Stimulated activated naive B cell treated with anti-CD40 and anti-IgM and Interleukin-4, amounts not matched to agents 10 μg/mL and 1 μg/mL and 100 μg/mL, for 72 hours (primary cell): ENCODE measurements at regions not wholly inside any gene's neighbourhood (a gene's known extent, or its start where the extent isn't known, plus 50 kb on each side); places are given as distances from the start of the nearest gene placed in this dataset.
"Not testable (repeated sequence)": the region's sequence is repeated elsewhere in the genome, so short reads cannot be mapped to it uniquely, and the experiment has no call there.

ENCODE experiments used
- ATAC-seq, 2 donors: fragments of 150-1000 bp; cut with Tn5 transposase; replicated peaks; 2 replicates each; pipeline ENCODE4 v1.10.0; 2021; ENCODE audit warnings: moderate library complexity in 1 of 2
- DNase-seq: peaks from one replicate; pipeline ENCODE4 v3.0.0; 2021
- H3K27ac Mint-ChIP-seq: one replicate; pipeline ENCODE4 v1.8.0; 2022; ENCODE audit warnings: mild to moderate bottlenecking, mixed read lengths
- H3K27me3 Mint-ChIP-seq, 2 donors: one replicate each; pipeline ENCODE4 v1.8.0; 2022; ENCODE audit warnings: mixed read lengths in 2 of 2
- H3K36me3 Mint-ChIP-seq, 2 donors: one replicate each; pipeline ENCODE4 v1.8.0; 2022; ENCODE audit warnings: mixed read lengths in 2 of 2, mild to moderate bottlenecking in 1 of 2
- H3K4me1 Mint-ChIP-seq, 2 donors: one replicate each; pipeline ENCODE4 v1.8.0; 2022; ENCODE audit warnings: mixed read lengths in 2 of 2, mild to moderate bottlenecking in 1 of 2
- H3K4me3 Mint-ChIP-seq, 2 donors: one replicate each; pipeline ENCODE4 v1.8.0; 2022; ENCODE audit warnings: mild to moderate bottlenecking in 2 of 2, mixed read lengths in 2 of 2, moderate library complexity in 1 of 2
- H3K9me3 Mint-ChIP-seq, 2 donors: one replicate each; pipeline ENCODE4 v1.8.0; 2022; ENCODE audit warnings: mixed read lengths in 2 of 2, mild to moderate bottlenecking in 1 of 2

- H3K36me3 Mint-ChIP-seq, result no peaks in the 10 kb centered on the region
- no peak overlapping the region for H3K27ac Mint-ChIP-seq
- H3K4me3 Mint-ChIP-seq, result no peak overlapping the region
- H3K9me3 Mint-ChIP-seq, result no peaks in the 10 kb centered on the region
- no peak for ATAC-seq
- no peak for DNase-seq
- no peaks in the 10 kb centered on the region for H3K4me1 Mint-ChIP-seq
- peaks cover 0 to 5% of the 10 kb centered on the region in 2 donors for H3K27me3 Mint-ChIP-seq
Observed at GRCh38 chr20:19048995-19049501, 163.4 kb upstream of the SLC24A3 start.

DNA sequence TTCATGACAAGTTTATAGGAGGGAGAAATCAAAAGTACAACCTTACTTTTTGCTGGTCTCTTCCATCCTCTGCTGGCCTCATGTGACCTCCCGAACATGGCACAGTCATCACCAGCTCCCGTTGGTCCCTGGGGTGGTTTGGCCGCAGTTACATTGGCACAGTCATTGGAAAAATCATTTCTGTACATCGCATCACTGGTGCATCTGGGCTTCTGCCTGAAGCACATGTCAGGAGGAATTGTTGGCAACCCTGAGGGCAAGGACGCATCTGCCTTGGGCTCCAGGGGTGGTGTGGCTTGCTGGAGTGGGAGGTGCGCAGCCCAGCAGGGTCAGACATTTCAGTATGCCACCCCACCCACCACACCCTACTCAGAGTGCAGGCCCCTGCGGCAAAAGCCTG lies 162.9 kb upstream of the SLC24A3 start:
- Mint-ChIP-seq H3K9me3 (no peaks in the 10 kb centered on the region), H3K27me3 (peaks cover 0 to 5% of the 10 kb centered on the region in 2 donors), H3K36me3 (no peaks in the 10 kb centered on the region), H3K27ac (no peak overlapping the region), H3K4me1 (no peaks in the 10 kb centered on the region), H3K4me3 (no peak overlapping the region)
- DNase-seq, result no peak
- ATAC-seq, result no peak

- H3K4me3 Mint-ChIP-seq, result no peak overlapping the region
- H3K27ac Mint-ChIP-seq, result no peak overlapping the region
- ATAC-seq, result peak in 1 of 2 donors; percentile 16
- peaks cover 0 to 4% of the 10 kb centered on the region in 2 donors for H3K36me3 Mint-ChIP-seq
- no peaks in the 10 kb centered on the region for H3K4me1 Mint-ChIP-seq
- H3K27me3 Mint-ChIP-seq, result peaks cover 0 to 14% of the 10 kb centered on the region in 2 donors
- peaks cover 13 to 26% of the 10 kb centered on the region in 2 donors for H3K9me3 Mint-ChIP-seq
- DNase-seq, result no peak
Observed at GRCh38 chr20:19056909-19057308, 155.5 kb upstream of the SLC24A3 start.

DNA sequence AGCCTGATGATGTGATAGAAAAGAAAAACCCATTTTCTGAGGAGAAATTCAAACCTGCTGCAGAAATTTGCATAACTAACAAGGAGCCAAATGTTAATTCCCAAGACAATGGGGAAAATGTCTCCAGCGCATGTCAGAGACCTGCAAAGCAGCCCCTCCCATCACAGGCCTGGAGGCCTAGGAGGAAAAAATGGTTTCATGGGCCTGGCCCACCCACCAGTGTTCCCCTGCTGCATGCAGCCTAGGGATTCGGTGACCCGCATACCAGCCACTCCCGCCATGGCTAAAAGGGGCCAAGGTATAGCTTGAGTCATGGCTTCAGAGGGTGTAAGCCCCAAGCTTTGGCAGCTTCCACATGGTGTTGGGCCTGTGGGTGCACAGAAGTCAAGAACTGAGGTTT lies 147.7 kb upstream of the SLC24A3 start:
- Mint-ChIP-seq H3K9me3 (peaks cover 29 to 35% of the 10 kb centered on the region in 2 donors), H3K36me3 (peaks cover 2 to 17% of the 10 kb centered on the region in 2 donors)
- not testable (repeated sequence) for DNase-seq, H3K27me3 Mint-ChIP-seq, H3K4me1 Mint-ChIP-seq, ATAC-seq, H3K27ac Mint-ChIP-seq, H3K4me3 Mint-ChIP-seq

- Mint-ChIP-seq H3K27me3 (peaks cover 5 to 7% of the 10 kb centered on the region in 2 donors), H3K9me3 (peaks cover 19 to 20% of the 10 kb centered on the region in 2 donors), H3K4me1 (peaks cover 8 to 15% of the 10 kb centered on the region in 2 donors), H3K4me3 (no peak overlapping the region), H3K36me3 (peaks cover 2 to 14% of the 10 kb centered on the region in 2 donors), H3K27ac (no peak overlapping the region)
- DNase-seq (no peak), ATAC-seq (no peak)
Observed at GRCh38 chr20:19067986-19068385, 144.5 kb upstream of the SLC24A3 start.

DNA sequence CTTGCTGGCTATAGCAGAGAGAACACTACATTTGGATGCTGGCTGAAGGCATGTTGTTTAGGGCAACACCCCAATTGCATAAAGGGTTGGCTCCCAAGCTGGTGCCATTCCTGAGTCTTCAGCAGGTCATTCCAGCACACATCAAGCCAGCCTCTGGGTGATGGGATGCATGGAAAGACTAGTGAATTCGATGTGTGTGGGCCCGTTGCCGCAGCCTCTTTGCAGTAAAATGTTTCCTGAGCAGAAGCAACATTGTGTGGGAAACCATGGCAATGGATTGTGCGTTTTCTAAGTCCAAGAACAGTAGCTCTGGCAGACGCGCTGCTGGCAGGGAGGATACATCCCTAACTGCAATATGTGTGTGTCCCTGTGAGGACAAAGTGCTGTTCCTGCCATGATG lies 142.4 kb upstream of the SLC24A3 start:
- ATAC-seq, result no peak
- Mint-ChIP-seq H3K27me3 (peaks cover 5 to 10% of the 10 kb centered on the region in 2 donors), H3K4me1 (peaks cover 18 to 26% of the 10 kb centered on the region in 2 donors), H3K27ac (no peak overlapping the region), H3K36me3 (peaks cover 0 to 7% of the 10 kb centered on the region in 2 donors), H3K4me3 (no peak overlapping the region), H3K9me3 (peaks cover 5% of the 10 kb centered on the region in 2 donors)
- no peak for DNase-seq

GRCh38 chr20:19070681-19071445 lies 141.6 kb upstream of the SLC24A3 start:
- Mint-ChIP-seq H3K27ac (peak overlapping the region; percentile 79), H3K9me3 (peaks cover 1 to 5% of the 10 kb centered on the region in 2 donors), H3K4me3 (peak overlapping the region in 1 of 2 donors; percentile 40), H3K27me3 (peaks cover 5 to 10% of the 10 kb centered on the region in 2 donors), H3K4me1 (peaks cover 25 to 31% of the 10 kb centered on the region in 2 donors), H3K36me3 (peaks cover 0 to 7% of the 10 kb centered on the region in 2 donors)
- peak; percentile 47 to 49 for ATAC-seq
- peak; percentile 28 for DNase-seq

- ATAC-seq, result peak in 1 of 2 donors; percentile 60
- Mint-ChIP-seq H3K27me3 (peaks cover 5 to 10% of the 10 kb centered on the region in 2 donors), H3K9me3 (peaks cover 1 to 5% of the 10 kb centered on the region in 2 donors), H3K4me3 (no peak overlapping the region), H3K36me3 (peaks cover 0 to 7% of the 10 kb centered on the region in 2 donors), H3K4me1 (peaks cover 25 to 31% of the 10 kb centered on the region in 2 donors), H3K27ac (peak overlapping the region; percentile 79)
- DNase-seq, result peak; percentile 26
Observed at GRCh38 chr20:19071446-19071725, 141.1 kb upstream of the SLC24A3 start.

DNA sequence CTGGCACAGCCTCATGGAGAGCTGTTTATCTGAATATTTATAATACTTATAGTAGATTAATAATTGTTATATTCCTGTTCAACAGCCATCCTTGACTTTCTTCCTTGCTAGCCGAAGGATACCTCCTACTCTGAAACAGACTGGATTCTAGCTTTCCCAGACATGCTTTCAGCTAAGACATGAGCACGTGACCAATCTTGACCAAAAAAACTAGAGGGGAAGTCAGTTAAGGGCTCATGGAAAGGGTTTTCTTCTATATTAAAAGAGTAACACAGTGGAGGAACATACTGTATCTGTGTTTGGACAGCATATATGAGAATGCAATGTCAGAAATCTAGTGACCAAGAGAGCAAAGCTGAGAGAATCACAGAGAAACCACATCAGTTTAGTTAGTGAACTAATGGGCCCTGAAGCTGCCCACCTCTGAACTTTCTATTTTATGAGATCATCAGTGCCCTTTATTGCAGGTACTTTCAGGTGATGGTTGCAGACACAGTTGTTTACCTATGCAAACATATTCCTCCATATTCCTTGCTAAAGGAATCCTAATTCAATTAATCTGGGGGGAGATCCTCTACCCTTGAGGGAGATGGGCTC lies 140.4 kb upstream of the SLC24A3 start:
- Mint-ChIP-seq H3K4me3 (no peak overlapping the region), H3K27me3 (peaks cover 5 to 10% of the 10 kb centered on the region in 2 donors), H3K36me3 (peaks cover 0 to 5% of the 10 kb centered on the region in 2 donors), H3K4me1 (peaks cover 25 to 31% of the 10 kb centered on the region in 2 donors), H3K9me3 (peaks cover 0 to 5% of the 10 kb centered on the region in 2 donors), H3K27ac (peak overlapping the region; percentile 51)
- DNase-seq, result no peak
- no peak for ATAC-seq

DNA sequence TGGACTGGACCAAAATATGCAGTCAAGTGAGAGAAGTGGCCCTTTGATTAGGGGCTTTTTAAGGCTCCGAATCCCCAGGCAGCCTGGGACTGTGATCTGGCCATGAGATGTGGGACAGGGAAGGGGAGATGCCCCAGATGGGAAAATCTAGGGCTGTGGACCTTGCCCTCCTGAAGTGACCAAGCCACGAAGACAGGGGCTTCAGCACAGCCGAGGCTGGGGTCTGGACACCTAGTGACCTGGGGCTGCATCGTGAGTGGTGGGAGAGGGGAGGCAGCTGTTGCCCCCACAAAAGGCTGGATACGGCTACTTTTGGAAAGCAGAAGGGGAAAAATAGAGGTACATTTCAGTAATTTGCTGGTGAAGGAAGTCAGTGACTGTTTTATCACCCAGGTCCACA lies 139.5 kb upstream of the SLC24A3 start:
- Mint-ChIP-seq H3K27ac (no peak overlapping the region), H3K27me3 (peaks cover 10 to 13% of the 10 kb centered on the region in 2 donors), H3K4me1 (peaks cover 25 to 31% of the 10 kb centered on the region in 2 donors), H3K9me3 (peaks cover 0 to 5% of the 10 kb centered on the region in 2 donors), H3K4me3 (no peak overlapping the region), H3K36me3 (peaks cover 0 to 4% of the 10 kb centered on the region in 2 donors)
- no peak for DNase-seq
- no peak for ATAC-seq

DNA sequence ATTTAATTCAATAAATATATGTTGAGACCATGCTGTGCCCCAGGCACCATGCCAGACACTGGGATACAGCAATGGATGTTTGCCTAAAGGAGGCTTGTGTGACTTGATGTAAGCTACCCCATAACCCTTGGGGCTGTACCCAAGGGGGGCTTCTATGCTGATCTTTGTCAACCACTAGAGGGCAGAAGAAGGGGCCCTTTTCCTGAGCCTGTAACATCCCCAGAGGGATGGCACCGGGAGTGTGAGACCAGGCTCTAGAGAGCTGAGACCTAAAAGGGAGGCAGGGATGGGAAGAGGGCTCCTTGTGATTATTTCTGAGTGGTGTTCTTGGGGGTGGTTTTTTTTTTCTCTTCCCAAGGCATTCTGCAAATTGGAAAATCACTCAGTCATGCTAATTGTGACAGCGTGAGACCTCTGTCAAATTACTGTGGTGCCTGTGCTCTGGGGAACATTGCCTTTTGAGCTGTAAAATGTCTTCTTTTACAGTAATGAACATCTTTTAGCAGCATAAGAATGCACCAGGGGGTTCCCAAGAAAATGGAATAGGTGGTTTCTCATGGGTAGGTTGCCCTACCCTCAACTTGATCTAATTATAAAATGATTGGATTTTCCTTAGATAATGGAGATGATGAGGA lies 138.7 kb upstream of the SLC24A3 start:
- no peak overlapping the region for H3K27ac Mint-ChIP-seq
- no peak overlapping the region for H3K4me3 Mint-ChIP-seq
- no peak for ATAC-seq
- H3K9me3 Mint-ChIP-seq, result peaks cover 0 to 4% of the 10 kb centered on the region in 2 donors
- peaks cover 9 to 11% of the 10 kb centered on the region in 2 donors for H3K27me3 Mint-ChIP-seq
- peaks cover 0 to 2% of the 10 kb centered on the region in 2 donors for H3K36me3 Mint-ChIP-seq
- peaks cover 25 to 31% of the 10 kb centered on the region in 2 donors for H3K4me1 Mint-ChIP-seq
- DNase-seq, result no peak

DNA sequence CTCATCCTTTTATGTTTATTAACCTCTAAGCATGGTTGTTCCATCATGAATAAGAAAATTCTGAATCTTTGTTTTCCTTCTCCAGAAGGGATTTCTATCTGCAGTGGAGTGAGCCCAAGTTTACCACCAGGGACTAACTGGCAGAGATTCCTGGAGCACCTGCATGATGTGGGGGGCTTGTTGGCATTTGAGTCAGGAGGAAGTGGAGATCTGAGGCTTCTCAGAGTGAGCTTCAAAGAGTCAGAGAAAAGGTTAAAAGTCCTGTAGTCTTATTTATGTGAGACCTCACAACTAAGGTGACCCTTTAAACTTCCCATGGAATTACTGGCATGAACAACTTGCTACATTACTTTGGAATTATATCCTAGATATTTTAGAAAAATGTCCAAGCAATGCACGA lies 138.1 kb upstream of the SLC24A3 start:
- peaks cover 6 to 9% of the 10 kb centered on the region in 2 donors for H3K27me3 Mint-ChIP-seq
- H3K4me3 Mint-ChIP-seq, result peak overlapping the region; percentile 7 to 23
- no peak for DNase-seq
- no peak for ATAC-seq
- H3K4me1 Mint-ChIP-seq, result peaks cover 25 to 31% of the 10 kb centered on the region in 2 donors
- no peaks in the 10 kb centered on the region for H3K36me3 Mint-ChIP-seq
- no peaks in the 10 kb centered on the region for H3K9me3 Mint-ChIP-seq
- H3K27ac Mint-ChIP-seq, result no peak overlapping the region

DNA sequence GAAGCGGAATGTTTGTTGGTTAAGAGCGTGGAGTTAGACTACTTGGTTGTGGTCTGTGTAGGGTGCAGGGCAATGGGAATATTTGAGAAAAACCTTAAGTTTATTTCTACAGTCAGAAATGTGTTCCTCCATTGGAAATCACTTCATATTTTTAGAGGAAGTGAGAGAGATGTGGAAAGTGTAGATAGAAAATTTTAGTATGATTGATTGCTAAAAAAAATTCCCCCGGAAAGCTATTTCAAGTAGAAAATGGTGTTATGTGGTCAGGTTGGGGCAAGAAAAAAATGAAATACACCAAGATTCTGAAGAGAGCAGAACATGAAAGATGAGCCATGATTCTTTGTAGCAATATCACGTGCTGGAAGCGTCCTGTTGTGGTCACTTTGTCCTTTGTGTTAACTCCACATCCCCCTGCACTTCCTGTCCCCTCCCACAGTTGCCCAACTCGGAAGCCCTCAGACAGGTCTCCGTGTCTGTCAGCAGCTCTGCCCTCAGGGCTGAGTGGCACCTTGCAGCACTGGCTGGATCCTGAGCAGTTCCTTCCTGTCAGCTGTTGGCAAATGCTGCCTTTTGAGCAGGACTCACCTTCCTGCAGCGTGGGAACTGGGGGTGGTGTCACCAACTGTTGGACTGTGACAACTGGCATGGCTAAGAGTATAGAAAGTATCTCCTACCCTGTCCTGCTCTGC lies 137.5 kb upstream of the SLC24A3 start:
- ATAC-seq, result peak; percentile 75 to 78
- Mint-ChIP-seq H3K27me3 (peaks cover 6 to 9% of the 10 kb centered on the region in 2 donors), H3K4me1 (peaks cover 25 to 31% of the 10 kb centered on the region in 2 donors), H3K36me3 (no peaks in the 10 kb centered on the region), H3K9me3 (no peaks in the 10 kb centered on the region), H3K4me3 (peak overlapping the region; percentile 7 to 23), H3K27ac (peak overlapping the region; percentile 10)
- DNase-seq, result peak; percentile 60
